SK-N-SH treated with all-trans-retinoic acid at 6 μM for 48 hours (cell line): ENCODE measurements at regions not wholly inside any gene's neighbourhood (a gene's known extent, or its start where the extent isn't known, plus 50 kb on each side); places are given as distances from the start of the nearest gene placed in this dataset.

Experiments
- ATAC-seq: fragments of 200-7000 bp; cut with Tn5 transposase; 3 replicates; pipeline ENCODE4 v1.9.1; 2020; ENCODE audit warnings: mild to moderate bottlenecking, moderate library complexity
- ARNTL ChIP-seq: fragments of 450-650 bp; formaldehyde crosslinking; IDR thresholded peaks from 2 replicates; pipeline ENCODE4 v1.5.0; 2020; ENCODE audit warnings: low read depth, mild to moderate bottlenecking, moderate library complexity, borderline replicate concordance
- BACH2 ChIP-seq: fragments of 250-450 bp; sonication (Bioruptor Pico); IDR thresholded peaks from 2 replicates; pipeline ENCODE4 v1.9.0; 2021; ENCODE audit warnings: mild to moderate bottlenecking, borderline replicate concordance
- CREB5 ChIP-seq: fragments of 250-450 bp; sonication (Bioruptor Pico); IDR thresholded peaks from 2 replicates; pipeline ENCODE4 v1.5.1; 2020; ENCODE audit warnings: low read depth, mild to moderate bottlenecking, moderate library complexity
- CSDC2 ChIP-seq: fragments of 250-450 bp; sonication (Bioruptor Pico); IDR thresholded peaks from 2 replicates; pipeline ENCODE4 v1.5.0; 2020; ENCODE audit warnings: mild to moderate bottlenecking, moderate library complexity
- GLIS3 ChIP-seq: fragments of 250-450 bp; sonication (Bioruptor Pico); IDR thresholded peaks from 2 replicates; pipeline ENCODE4 v1.5.0; 2020; ENCODE audit warnings: mild to moderate bottlenecking, moderate library complexity
- ISL1 ChIP-seq: fragments of 250-450 bp; sonication (Bioruptor Pico); IDR thresholded peaks from 2 replicates; pipeline ENCODE4 v2.1.2; 2022; ENCODE audit warnings: mild to moderate bottlenecking, moderate library complexity
- OSR1 ChIP-seq: fragments of 250-450 bp; sonication (Bioruptor Pico); IDR thresholded peaks from 2 replicates; pipeline ENCODE4 v1.8.0; 2022; ENCODE audit warnings: moderate library complexity, mild to moderate bottlenecking, inconsistent platforms
- PATZ1 ChIP-seq: fragments of 250-450 bp; sonication (Bioruptor Pico); IDR thresholded peaks from 2 replicates; pipeline ENCODE4 v1.8.0; 2020; ENCODE audit warnings: mild to moderate bottlenecking, moderate library complexity, borderline replicate concordance
- POU6F1 ChIP-seq: fragments of 250-450 bp; sonication (Bioruptor Pico); IDR thresholded peaks from 2 replicates; pipeline ENCODE4 v1.8.0; 2021; ENCODE audit warnings: low read depth, mild to moderate bottlenecking, moderate library complexity, borderline replicate concordance
- PPARA ChIP-seq: fragments of 250-450 bp; sonication (Bioruptor Pico); IDR thresholded peaks from 2 replicates; pipeline ENCODE4 v1.5.0; 2020; ENCODE audit warnings: mild to moderate bottlenecking, borderline replicate concordance
- RARB ChIP-seq: fragments of 250-450 bp; sonication (Bioruptor Pico); IDR thresholded peaks from 2 replicates; pipeline ENCODE4 v1.8.0; 2021; ENCODE audit warnings: mild to moderate bottlenecking, moderate library complexity
- SNAI2 ChIP-seq: fragments of 250-450 bp; sonication (Bioruptor Pico); IDR thresholded peaks from 2 replicates; pipeline ENCODE4 v1.5.0; 2020; ENCODE audit warnings: mild to moderate bottlenecking, moderate library complexity
- TCF4 ChIP-seq: fragments of 250-450 bp; sonication (Bioruptor Pico); IDR thresholded peaks from 2 replicates; pipeline ENCODE4 v1.8.0; 2021; ENCODE audit warnings: mild to moderate bottlenecking, moderate library complexity, borderline replicate concordance
- TOX ChIP-seq: fragments of 250-450 bp; sonication (Bioruptor Pico); IDR thresholded peaks from 2 replicates; pipeline ENCODE4 v1.8.0; 2021; ENCODE audit warnings: mild to moderate bottlenecking, moderate library complexity, borderline replicate concordance
- TSHZ2 ChIP-seq: fragments of 250-450 bp; sonication (Bioruptor Pico); IDR thresholded peaks from 2 replicates; pipeline ENCODE4 v1.5.0; 2020; ENCODE audit warnings: mild to moderate bottlenecking, moderate library complexity
- ZC3H10 ChIP-seq: fragments of 250-450 bp; sonication (Bioruptor Pico); IDR thresholded peaks from 2 replicates; pipeline ENCODE4 v1.5.1; 2021; ENCODE audit warnings: mild to moderate bottlenecking, moderate library complexity
- ZFP3 ChIP-seq: fragments of 250-450 bp; sonication (Bioruptor Pico); IDR thresholded peaks from 2 replicates; pipeline ENCODE4 v1.5.0; 2020; ENCODE audit warnings: mild to moderate bottlenecking, moderate library complexity
- ZFP30 ChIP-seq: fragments of 450-650 bp; formaldehyde crosslinking; IDR thresholded peaks from 2 replicates; pipeline ENCODE4 v1.5.0; 2022; ENCODE audit warnings: mild to moderate bottlenecking, moderate library complexity
- ZNF565 ChIP-seq: fragments of 450-650 bp; formaldehyde crosslinking; conservative IDR thresholded peaks from 2 replicates; pipeline ENCODE4 v1.5.0; 2020; ENCODE audit warnings: low read depth, mild to moderate bottlenecking, moderate library complexity
- ZNF70 ChIP-seq: fragments of 450-650 bp; formaldehyde crosslinking; IDR thresholded peaks from 2 replicates; pipeline ENCODE4 v1.5.0; 2020; ENCODE audit warnings: mild to moderate bottlenecking, moderate library complexity
- TF ChIP-seq, protein P1 (sequence below): fragments of 250-450 bp; sonication (Bioruptor Pico); IDR thresholded peaks from 2 replicates; pipeline ENCODE4 v1.5.1; 2021; ENCODE audit warnings: mild to moderate bottlenecking, moderate library complexity

- TF ChIP-seq, protein P1, sequence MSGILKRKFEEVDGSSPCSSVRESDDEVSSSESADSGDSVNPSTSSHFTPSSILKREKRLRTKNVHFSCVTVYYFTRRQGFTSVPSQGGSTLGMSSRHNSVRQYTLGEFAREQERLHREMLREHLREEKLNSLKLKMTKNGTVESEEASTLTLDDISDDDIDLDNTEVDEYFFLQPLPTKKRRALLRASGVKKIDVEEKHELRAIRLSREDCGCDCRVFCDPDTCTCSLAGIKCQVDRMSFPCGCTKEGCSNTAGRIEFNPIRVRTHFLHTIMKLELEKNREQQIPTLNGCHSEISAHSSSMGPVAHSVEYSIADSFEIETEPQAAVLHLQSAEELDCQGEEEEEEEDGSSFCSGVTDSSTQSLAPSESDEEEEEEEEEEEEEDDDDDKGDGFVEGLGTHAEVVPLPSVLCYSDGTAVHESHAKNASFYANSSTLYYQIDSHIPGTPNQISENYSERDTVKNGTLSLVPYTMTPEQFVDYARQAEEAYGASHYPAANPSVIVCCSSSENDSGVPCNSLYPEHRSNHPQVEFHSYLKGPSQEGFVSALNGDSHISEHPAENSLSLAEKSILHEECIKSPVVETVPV (CRISPR knock-in tag), result no peak
- TF ChIP-seq GLIS3 (CRISPR knock-in tag) (no peak), POU6F1 (CRISPR knock-in tag) (no peak), ZFP3 (CRISPR knock-in tag) (no peak), OSR1 (CRISPR knock-in tag) (no peak), ARNTL (CRISPR knock-in tag) (no peak), PPARA (CRISPR knock-in tag) (no peak)
- ATAC-seq, result no peak
Measured at GRCh38 chr15:81660976-81661375, 287.0 kb upstream of the TMC3 start.

DNA sequence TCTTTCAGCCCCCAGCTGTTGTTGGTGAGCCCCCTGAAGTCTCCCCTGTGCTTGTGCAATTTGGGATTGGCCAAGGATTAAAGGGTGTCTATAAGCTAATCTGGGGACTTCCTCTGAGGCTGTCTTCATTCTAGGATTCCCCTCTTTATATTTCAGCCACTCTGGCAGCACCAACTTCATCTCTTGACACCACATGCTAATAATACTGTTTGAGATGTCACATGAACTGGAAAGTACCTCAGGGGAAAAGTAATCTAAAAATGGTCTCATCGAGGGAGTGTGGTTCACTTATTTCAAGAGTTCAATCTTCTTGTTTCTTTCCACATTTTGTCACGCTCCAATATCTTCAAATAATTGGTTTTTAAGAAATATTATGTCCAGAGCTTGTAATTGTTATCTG, 279.2 kb upstream of the TMC3 start:
- TF ChIP-seq OSR1 (CRISPR knock-in tag) (no peak), ZFP30 (CRISPR knock-in tag) (no peak), ZNF565 (CRISPR knock-in tag) (no peak), RARB (CRISPR knock-in tag) (no peak), ZNF70 (CRISPR knock-in tag) (no peak), ZC3H10 (CRISPR knock-in tag) (no peak), GLIS3 (CRISPR knock-in tag) (no peak), POU6F1 (CRISPR knock-in tag) (no peak), TCF4 (no peak), TOX (no peak), ARNTL (CRISPR knock-in tag) (no peak), TSHZ2 (CRISPR knock-in tag) (no peak), ISL1 (CRISPR knock-in tag) (no peak), SNAI2 (CRISPR knock-in tag) (no peak), CSDC2 (CRISPR knock-in tag) (no peak), PPARA (CRISPR knock-in tag) (no peak), PATZ1 (no peak), BACH2 (no peak), CREB5 (CRISPR knock-in tag) (no peak)
- TF ChIP-seq, protein P1 (CRISPR knock-in tag), result no peak
- no peak for ATAC-seq
